GM10847 (cell line): ENCODE measurements at regions not wholly inside any gene's neighbourhood (a gene's known extent, or its start where the extent isn't known, plus 50 kb on each side); places are given as distances from the start of the nearest gene placed in this dataset.

Experiments used
- POLR2A ChIP-seq: IDR thresholded peaks from 2 replicates; pipeline ENCODE4 v1.6.1; 2011; ENCODE audit not compliant: insufficient read length; ENCODE audit errors: extremely low read depth

DNA sequence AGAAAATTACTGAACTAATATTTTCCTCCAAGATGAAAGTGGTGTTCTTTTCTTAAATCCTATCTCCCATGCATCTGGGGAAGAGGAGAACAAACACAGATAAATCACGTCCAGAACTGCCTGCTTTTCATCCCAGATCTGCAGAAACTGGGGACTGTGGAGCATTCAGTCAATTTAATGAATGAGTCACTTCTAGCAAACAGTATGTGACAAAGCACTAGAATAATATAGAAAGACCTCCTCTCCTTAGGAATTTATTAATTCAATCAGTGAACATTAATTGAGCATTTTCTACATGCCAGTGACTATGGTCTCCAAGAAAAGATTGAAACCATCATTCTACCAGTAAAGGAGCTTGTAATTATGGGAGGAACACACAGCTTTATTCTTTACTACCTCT, 693.4 kb upstream of the ID2 start:
- no peak for TF ChIP-seq POLR2A

GRCh38 chr2:7989823-7990222, 692.0 kb upstream of the ID2 start:
- no peak for TF ChIP-seq POLR2A

DNA sequence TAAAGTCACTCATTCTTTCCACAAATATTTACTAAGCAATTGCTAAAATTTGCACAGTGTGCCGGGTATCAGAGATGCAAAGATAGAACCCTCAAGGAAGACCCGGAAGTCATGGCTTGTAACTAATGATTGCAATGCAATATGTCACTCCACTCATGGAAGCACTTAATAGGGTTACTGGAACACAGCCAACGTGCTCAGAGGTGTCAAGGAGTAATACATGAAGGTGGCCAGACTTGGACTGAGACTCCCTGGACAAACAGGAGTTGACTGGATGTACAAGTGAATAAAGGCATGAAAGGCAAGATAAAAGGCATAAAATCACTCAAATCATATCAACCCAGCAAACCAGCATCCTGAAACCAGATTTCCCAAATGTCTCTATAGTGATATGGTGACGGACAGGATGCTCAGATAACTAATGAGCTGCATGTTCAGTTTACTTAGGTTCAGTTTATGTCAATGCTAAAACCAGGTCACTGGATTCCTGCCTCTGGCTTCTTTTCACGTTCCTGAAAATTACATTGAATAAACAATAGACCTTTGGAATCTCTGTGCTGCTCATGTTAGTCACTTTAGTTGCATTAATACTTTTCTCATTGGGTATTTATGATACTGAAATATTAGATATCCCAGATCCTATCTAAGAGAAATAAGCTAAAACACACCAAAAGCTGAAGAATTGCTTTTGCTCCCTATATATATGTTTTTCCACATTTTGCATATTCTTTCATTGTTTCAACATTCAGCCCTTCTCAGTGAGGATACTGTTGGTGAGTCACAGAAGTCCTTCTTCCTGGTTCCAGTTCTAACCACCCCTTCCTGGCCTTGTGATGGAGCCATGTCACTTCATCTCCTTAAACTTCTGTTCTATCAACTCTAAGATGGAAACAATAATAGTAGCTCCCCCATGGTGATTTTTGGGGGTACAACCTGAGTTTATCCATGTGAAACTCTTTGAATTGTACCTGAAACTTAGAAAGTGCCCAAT, 688.9 kb upstream of the ID2 start:
- no peak for TF ChIP-seq POLR2A

GRCh38 chr2:7994397-7994951, 687.4 kb upstream of the ID2 start:
- no peak for TF ChIP-seq POLR2A

DNA sequence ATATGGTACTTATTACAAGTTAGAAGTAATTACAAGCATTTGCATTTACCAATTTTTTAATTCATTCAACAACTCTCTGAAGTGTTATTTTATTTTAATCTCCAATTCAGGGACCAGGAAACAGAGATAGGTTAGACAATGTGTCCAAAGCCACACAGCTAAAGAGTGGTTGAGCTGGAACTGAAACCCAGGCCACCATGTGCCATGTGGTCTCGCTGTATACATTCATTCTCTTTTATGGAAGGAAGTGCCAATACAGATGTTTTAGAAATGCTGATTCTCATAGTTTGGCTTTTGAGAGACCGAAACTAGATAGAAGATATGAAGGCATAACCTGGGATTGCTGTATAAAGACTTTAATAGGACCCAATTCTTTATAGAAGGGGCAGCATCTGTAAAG, 684.6 kb upstream of the ID2 start:
- TF ChIP-seq POLR2A: no peak

DNA sequence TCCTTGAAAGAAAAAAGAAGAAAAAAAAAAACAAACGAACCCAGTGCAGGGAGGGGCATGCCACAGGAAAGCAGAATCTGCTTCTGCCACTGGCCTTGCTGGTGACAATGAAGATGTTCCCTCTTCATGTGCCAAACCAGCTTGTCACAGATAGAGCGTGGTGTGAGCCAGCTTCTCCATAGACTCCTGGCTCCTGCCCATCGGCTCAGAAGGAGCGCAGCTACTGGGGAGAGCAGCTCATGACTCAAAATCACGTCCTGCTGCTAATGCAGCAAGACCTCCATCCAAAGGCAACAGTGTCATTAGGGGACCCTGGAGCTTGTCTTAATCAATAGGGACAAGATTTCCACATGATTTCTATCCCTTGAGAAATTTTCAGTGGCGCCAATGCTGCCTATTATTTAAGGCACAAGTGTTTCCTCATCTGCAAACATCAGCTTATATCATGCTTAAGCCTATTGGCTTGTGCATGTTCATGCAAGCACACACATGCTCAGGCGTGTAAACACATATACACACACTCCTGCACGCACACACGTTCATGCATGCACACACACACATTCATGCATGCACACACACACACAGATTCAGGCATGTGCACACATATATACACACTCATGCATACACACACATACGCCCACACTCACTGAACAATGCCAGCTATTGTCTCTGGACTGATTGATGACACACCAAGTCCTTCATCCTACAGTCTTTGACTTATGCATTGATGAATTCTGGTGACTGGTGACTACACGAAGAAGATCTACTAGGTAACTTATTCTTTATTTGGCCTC, 682.0 kb upstream of the ID2 start:
- TF ChIP-seq POLR2A: no peak

- no peak for TF ChIP-seq POLR2A
Observed at GRCh38 chr2:8000870-8001269, 681.0 kb upstream of the ID2 start.

- TF ChIP-seq POLR2A: no peak
Observed at GRCh38 chr2:8002765-8003393, 679.0 kb upstream of the ID2 start.

- TF ChIP-seq POLR2A: no peak
Observed at GRCh38 chr2:8003462-8004075, 678.3 kb upstream of the ID2 start.

- TF ChIP-seq POLR2A: no peak
Observed at GRCh38 chr2:8004250-8004681, 677.6 kb upstream of the ID2 start.

DNA sequence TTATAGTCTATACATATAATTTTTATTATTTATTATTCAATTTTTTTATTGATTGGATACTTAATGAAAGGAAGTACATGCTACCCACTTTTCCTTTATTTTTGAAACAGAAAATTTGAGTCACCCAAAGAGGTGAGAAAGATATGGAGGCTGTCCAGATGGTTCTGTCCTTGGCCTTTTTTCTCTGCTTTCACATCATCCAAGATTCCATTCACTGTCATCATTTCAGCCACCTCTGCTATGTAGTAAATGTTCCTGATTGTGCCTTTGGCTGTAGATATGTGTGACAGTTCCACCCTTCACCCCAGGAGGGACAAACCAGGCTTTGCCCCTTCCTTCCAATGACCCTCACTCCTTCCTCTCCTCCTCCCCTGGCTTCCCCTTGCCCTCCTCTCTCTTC, 675.7 kb upstream of the ID2 start:
- TF ChIP-seq POLR2A: no peak

GRCh38 chr2:8006626-8007025, 675.2 kb upstream of the ID2 start:
- TF ChIP-seq POLR2A: no peak

DNA sequence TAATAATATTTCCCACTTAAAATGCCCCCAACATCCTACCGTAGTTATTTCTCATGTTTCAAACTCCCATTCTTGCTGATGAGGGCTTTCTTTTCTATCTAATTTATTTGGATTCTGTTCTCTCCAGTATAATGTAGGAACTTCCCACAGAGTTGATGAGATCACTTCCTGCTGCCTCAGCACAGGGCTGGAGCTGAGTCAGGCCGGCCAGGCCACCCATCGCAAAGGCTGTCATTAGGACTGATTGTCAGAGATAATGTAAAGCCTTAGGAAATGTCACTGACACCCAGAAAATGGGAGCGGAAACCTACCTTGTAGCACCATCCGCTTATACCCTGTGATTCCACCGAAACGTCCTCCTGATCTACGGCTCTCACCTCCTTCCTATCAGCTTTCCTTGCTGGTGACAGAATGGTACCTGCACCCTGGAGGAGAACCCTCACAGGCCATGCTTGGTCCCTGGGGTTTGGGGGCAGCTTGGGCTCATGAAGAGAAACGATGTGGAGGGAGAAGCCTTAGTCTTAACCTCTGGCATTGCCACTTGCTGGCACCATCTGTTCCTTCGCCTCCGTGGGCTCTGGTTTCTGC, 672.8 kb upstream of the ID2 start:
- no peak for TF ChIP-seq POLR2A

DNA sequence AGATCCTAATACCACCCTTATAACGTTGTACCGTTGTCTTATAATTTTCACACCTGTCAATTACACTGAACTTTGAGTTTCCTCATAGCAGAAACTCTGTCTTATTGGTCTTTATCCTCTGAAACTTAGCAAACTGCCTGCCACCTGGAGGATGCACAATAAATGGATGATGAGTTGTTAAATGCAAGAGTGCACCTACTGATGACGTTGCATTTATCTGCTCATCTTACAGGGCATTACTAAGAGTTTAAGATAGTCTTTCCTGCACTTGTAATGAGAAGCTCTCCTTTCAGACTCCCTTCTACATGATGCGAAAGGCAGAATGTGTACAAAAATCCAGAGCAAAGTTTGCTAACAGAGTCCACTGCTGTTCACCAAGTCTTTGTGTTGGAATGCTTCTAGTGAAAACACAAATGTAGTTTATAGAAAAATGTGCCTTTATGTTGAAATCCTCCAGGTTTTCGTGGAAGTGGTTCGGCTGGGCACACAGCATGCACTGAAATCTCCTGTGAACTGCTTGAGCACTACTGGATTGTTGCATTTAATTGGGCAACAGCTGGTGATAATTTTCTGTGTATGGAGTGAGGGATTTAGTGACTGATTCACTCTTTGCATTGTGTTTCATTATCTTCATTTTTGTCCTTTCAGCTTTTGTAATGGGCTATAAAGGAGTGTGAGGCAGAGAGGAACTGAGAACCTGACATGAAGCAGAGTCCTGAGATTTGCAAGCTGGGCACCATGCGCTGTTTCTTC, 665.8 kb upstream of the ID2 start:
- no peak for TF ChIP-seq POLR2A
